AG04450 (cell line): ENCODE measurements at regions not wholly inside any gene's neighbourhood (a gene's known extent, or its start where the extent isn't known, plus 50 kb on each side); places are given as distances from the start of the nearest gene placed in this dataset.

Experiments used
- CTCF ChIA-PET: fragments of 300-600, 350-600 bp; formaldehyde crosslinking; extraction: SDS; loops from one replicate; lab custom pipeline; 2022; ENCODE audit warnings: antibody characterized with exemption, inconsistent platforms; lab: Charles Lee
- POLR2A ChIA-PET: fragments of 350-600 bp; formaldehyde crosslinking; extraction: SDS; loops from one replicate; lab custom pipeline; 2021; ENCODE audit warnings: antibody characterized with exemption, inconsistent platforms; lab: Yijun Ruan, JAX
- DNase-seq: peaks from one replicate; pipeline ENCODE4 v3.0.0-alpha.2; 2011; ENCODE audit warnings: low read depth, low spot score
- H3K27ac ChIP-seq: one replicate; pipeline ENCODE4 v1.5.1; 2012; ENCODE audit warnings: low read depth, low read length, control low read depth
- H3K27me3 ChIP-seq: one replicate; pipeline ENCODE4 v1.6.0; 2012; ENCODE audit warnings: low read length; ENCODE audit not compliant: control insufficient read depth, insufficient read depth
- H3K4me3 ChIP-seq: 2 replicates; pipeline ENCODE4 v1.5.1; 2011; ENCODE audit warnings: mild to moderate bottlenecking, low read depth, low read length, control low read depth
- H3K9me3 ChIP-seq: 2 replicates; pipeline ENCODE4 v1.5.1; 2012; ENCODE audit warnings: low read length; ENCODE audit not compliant: control insufficient read depth, insufficient read depth
- TF ChIP-seq, protein P1 (sequence below): IDR thresholded peaks from 2 replicates; pipeline ENCODE4 v1.5.1; 2011; ENCODE audit warnings: low read depth, low read length, control low read depth, inconsistent platforms

DNA sequence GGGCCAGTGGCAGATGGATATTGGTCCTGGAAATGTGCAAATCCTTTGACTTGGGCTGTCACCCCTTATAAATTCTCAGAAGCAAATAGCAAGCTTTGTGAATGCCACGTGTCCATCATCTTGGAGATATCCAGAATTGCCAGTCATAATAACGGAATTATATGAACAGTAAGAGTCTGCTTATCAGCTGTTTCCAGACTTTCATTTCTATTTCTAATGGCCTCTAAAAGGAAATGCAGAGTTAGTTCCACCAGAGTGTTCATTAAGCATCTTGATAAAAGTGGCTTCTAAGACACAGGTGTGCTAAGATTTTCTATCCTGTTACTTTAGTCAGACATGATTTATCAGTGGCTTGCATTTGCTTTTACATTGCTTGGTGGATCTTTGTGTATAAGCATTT, 87.4 kb downstream of the RAMP3 start:
- TF ChIP-seq, protein P1, sequence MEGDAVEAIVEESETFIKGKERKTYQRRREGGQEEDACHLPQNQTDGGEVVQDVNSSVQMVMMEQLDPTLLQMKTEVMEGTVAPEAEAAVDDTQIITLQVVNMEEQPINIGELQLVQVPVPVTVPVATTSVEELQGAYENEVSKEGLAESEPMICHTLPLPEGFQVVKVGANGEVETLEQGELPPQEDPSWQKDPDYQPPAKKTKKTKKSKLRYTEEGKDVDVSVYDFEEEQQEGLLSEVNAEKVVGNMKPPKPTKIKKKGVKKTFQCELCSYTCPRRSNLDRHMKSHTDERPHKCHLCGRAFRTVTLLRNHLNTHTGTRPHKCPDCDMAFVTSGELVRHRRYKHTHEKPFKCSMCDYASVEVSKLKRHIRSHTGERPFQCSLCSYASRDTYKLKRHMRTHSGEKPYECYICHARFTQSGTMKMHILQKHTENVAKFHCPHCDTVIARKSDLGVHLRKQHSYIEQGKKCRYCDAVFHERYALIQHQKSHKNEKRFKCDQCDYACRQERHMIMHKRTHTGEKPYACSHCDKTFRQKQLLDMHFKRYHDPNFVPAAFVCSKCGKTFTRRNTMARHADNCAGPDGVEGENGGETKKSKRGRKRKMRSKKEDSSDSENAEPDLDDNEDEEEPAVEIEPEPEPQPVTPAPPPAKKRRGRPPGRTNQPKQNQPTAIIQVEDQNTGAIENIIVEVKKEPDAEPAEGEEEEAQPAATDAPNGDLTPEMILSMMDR = no peak
- POLR2A ChIA-PET = no interaction called here
- Histone ChIP-seq H3K27ac (no peak overlapping the region), H3K4me3 (no peak overlapping the region), H3K27me3 (peaks cover 6% of the 10 kb centered on the region), H3K9me3 (no peaks in the 10 kb centered on the region)
- no peak for DNase-seq
- CTCF ChIA-PET = no interaction called here

DNA sequence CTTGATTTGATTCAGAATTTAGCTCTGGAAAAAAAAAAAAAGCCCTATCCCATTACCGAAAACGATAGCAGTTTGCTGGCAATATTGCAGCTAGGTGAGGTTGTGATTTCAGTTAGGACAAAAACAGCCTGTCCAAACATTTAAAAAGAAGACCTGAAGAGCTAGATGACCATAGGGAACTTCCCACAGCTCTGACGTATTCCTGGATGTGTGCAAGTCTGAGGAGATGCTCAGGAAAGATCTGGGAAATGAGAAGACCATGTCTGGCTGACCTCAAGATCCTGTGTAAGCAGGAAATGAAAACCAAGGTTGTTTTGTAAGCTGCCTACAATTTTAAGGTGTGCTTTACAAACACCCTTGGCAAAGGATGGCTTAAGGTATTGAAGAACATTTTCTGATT, 88.7 kb downstream of the RAMP3 start:
- H3K4me3 ChIP-seq = no peak overlapping the region
- peaks cover 5% of the 10 kb centered on the region for H3K27me3 ChIP-seq
- no peaks in the 10 kb centered on the region for H3K9me3 ChIP-seq
- TF ChIP-seq, protein P1 = no peak
- DNase-seq = no peak
- CTCF ChIA-PET = interaction anchor here (0.6 to 1.5 kb wide), 2 partner anchors 12 to 14 kb away, joined by 3 to 4 read pairs; no protein-coding TSS in a partner anchor
- H3K27ac ChIP-seq = no peak overlapping the region
- POLR2A ChIA-PET = interaction anchor here (0.6 kb wide), 1 partner anchor 672 kb away, joined by 3 read pairs; the partner anchor contains the start of gene DDX56

DNA sequence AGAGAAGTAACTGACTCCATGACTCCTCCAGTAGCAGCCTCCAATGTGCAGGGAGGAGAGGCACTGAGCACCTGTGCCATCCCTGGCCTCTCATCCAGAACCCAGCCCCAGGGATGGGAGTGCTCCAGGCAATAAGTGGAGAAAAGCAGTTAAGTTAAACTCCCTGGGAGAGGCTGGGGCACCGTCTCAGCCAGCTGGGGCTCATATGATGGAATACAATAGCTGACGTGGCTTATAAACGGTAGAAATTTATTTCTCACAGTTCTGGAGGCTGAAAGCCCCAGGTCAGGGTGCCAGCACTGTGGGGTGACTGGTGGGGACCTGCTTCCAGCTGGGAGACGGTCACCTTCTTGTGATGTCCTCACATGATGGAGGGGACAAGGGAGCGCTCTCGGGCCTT, 94.7 kb downstream of the RAMP3 start:
- no peaks in the 10 kb centered on the region for H3K9me3 ChIP-seq
- H3K27me3 ChIP-seq = peaks cover 9% of the 10 kb centered on the region
- ChIA-PET POLR2A (no interaction called here), CTCF (no interaction called here)
- no peak overlapping the region for H3K4me3 ChIP-seq
- TF ChIP-seq, protein P1 = no peak
- no peak overlapping the region for H3K27ac ChIP-seq
- DNase-seq = no peak

DNA sequence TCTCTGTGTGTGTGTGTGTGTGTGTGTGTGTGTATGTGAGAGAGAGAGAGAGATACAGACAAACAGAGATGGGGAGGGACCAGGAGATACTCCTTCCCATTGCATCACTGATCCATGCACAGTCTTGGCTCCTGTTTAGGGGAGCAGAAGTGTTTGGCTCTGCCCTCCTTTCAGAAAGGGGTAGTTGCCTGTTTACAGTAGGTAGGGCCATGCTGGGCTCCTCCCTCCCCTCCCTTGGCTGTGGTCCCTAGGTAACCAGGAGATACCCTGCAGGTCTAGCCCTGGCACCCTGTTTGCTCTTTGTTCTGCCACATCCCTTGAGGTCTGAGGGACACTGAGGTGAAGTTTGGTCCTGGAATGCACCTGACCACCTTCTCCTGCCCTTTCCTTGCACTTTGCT, 95.3 kb downstream of the RAMP3 start:
- no peak overlapping the region for H3K4me3 ChIP-seq
- ChIA-PET POLR2A (no interaction called here), CTCF (no interaction called here)
- H3K27me3 ChIP-seq = peaks cover 10% of the 10 kb centered on the region
- H3K9me3 ChIP-seq = no peaks in the 10 kb centered on the region
- DNase-seq = no peak
- no peak overlapping the region for H3K27ac ChIP-seq
- TF ChIP-seq, protein P1 = no peak

DNA sequence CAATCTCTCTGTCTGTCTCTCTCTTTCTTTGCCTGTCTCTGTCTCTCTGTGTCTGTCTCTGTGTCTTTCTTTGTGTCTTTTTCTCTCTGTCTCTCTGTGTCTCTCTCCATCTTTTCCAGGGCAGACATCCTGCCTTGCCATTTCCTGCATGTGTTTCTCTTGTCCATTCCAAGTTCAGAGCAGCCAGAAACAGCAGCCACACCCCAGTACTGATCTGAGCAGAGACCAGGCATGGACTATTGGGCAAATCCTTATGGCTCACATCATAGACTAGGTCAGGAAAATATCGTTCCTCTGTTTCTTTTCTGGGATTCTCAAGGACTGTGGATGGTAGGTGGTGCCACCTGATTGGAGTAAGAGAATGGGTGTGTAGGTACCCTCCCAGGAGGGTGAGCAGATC, 95.8 kb downstream of the RAMP3 start:
- ChIA-PET CTCF (no interaction called here), POLR2A (no interaction called here)
- Histone ChIP-seq H3K27ac (no peak overlapping the region), H3K9me3 (no peaks in the 10 kb centered on the region), H3K27me3 (peaks cover 10% of the 10 kb centered on the region), H3K4me3 (no peak overlapping the region)
- TF ChIP-seq, protein P1 = no peak
- no peak for DNase-seq
